Stimulated activated CD8-positive, alpha-beta memory T cell treated with anti-CD3 and anti-CD28 coated beads, Interleukin-4, amount 100 ng/mL, for 48 hours (primary cell): ENCODE measurements at regions not wholly inside any gene's neighbourhood (a gene's known extent, or its start where the extent isn't known, plus 50 kb on each side); places are given as distances from the start of the nearest gene placed in this dataset.

Experiments
- DNase-seq: peaks from one replicate; pipeline ENCODE4 v3.0.0-alpha.2; 2020

DNA sequence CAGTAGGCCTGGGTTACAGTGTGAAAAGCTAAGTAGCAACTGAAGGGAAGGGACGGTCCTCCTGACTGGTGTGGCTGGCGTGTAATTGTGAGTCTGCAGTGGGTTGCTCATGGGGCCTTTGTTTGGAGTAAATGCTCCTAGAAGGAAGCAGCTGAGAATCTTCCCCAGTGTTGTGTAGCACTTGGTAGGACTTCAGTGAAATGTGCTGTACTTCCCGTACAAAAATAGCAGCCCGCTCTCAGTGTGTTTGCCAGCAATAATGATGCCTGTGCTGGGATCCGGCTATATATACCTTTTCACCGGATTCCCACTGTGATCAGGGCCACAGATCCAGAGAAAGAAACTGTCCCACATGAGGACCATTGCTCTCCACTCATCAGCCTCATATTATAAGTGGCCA lies 175.7 kb upstream of the NTM start:
- no peak for DNase-seq

DNA sequence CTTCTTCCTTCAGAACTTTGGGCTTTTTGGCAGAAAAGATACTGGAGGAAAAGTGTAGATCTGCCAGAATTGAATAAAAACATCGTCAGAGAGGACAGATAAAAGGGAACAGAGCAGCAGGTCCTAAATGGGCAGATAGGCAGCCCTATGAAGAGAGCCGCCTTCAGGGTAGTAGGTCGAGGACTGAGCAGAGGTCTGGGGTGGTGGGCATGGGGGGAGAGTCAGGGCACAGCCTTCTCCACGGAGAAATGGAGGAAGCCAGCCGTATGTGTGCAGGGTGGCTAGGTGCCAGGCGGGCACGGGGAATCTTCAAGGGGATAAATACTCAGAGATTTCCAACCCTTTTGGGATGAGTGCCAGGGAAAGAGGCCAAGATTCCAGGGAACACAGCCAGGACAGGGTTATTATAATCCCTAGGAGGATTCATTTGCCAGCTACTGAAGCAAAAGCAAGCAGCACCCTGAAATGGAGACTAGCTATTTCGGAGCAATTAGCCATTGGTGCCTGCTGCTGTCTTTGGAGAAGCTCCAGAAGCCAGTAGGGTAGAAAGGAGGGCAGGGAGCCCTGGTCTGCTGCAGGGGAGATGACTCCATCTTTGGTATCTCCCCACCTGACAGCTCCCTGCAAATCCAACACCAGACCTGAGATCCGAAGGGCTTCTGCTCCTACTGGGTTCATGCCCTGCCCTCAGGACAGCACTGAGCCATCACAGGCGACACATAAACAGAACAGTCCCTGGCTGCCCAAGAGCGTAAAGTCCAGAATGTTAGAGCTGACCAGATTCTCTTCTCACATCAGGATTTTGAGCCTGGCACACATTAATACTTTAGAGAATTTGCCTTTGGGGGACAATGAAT lies 174.5 kb upstream of the NTM start:
- no peak for DNase-seq

DNA sequence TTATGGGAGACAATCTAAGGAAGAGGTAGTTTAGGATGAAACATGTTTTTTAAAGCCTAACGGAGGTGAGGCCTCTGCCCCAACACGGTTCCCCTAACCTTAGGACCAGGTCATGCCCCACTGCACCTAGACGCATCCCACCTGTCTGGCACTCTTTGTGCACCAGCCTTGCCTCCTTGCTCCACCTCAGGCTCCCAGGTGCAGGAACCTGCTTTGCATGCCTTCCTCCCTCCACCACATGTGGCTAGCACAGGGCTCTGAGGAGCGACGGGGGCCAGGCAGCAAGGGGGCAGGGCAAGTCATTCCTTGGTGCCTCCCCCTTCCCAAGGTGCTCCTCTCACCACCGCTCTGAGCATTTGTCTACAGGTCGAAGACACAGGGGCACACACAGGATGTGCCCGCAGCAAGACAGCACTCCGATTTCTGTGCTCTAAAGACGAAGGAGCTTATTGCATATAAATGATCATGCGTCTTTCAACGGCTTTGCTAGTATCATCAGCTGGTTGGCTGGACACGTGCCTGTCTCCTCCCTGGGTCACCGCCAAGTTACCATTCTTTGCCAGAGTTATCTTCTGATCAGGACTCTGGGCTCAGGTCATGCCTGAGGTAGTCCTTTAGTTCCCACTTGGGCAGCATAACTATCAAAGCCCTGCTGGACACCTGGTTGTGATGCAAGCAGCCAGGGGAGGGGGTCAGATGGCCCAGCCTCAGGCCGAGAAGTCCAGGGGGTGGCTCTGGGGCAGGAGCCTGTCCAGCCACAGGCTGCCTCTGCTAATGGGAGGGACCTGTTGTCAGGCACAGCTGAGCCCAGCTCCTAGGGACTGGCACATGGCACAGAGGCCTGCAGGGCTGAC lies 172.0 kb upstream of the NTM start:
- no peak for DNase-seq

DNA sequence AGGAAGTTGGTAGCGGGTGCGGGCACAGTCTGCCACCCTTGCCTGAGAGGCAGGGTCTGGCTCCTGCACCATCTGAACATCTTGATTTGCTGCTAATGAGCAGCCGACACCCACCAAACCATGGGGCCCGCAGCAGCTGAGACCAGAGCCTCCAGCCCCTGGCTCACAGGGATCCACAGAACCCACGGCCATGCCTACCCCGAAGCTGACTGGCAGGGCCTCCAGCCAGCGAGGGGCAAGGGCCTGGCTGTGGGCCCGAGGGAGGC lies 171.5 kb upstream of the NTM start:
- no peak for DNase-seq

DNA sequence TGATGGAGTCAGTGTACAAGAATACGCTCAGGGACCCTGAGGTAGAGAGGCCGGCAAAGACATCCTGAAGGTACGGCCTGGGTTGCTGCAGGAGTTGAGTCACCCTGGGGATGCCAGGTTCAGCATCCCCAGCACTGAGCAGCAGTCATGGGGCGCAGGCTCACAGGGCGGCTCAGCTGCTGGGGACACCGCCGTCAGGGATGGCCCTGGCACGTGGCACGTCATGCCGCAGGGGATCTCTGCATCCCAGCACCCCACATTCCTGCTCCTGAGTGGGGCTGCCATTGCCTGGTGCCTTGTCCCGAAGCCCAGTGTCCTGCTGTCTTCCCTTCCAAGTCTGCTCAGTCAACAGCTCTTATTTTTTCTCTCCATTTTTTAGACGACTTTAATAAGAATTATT lies 168.7 kb upstream of the NTM start:
- no peak for DNase-seq

DNA sequence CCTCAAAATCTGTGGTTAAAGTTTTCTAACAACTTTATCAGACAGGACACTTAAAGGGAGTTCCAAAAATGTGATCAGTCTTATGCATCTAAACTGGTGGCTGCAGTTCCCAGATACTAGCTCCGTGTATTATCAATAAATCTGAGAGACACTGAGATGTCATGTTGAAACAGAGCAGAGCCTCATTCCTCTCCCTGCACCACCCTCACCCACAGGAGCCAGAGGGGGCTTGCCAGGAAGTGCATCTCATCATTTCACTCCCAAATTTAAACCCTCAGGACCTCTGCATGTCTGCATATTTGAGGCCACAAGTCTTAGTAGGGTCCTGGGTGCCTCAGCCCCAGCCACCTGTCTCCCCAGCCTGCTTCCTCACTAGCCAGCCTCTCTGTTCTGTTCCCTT lies 167.4 kb upstream of the NTM start:
- DNase-seq, result no peak

DNA sequence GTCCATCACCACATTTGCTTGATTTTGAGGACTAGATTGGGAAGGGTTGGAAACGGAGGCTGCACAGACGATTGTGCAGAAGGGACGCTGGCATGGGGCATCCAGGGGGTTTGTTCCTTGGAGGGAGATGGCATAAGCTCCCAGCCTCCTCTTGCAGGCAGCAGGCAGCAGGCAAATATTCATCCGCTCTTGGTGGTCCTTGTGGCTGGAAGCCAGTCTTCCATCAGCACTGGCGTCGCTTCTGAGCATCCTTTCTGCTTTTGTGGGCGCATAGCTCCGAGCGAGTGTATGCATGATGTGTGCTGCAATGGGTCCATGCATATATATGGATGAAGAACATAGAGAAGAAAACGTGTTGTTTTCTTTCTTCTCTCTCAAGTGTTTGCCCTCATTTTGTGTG lies 166.1 kb upstream of the NTM start:
- DNase-seq, result no peak

DNA sequence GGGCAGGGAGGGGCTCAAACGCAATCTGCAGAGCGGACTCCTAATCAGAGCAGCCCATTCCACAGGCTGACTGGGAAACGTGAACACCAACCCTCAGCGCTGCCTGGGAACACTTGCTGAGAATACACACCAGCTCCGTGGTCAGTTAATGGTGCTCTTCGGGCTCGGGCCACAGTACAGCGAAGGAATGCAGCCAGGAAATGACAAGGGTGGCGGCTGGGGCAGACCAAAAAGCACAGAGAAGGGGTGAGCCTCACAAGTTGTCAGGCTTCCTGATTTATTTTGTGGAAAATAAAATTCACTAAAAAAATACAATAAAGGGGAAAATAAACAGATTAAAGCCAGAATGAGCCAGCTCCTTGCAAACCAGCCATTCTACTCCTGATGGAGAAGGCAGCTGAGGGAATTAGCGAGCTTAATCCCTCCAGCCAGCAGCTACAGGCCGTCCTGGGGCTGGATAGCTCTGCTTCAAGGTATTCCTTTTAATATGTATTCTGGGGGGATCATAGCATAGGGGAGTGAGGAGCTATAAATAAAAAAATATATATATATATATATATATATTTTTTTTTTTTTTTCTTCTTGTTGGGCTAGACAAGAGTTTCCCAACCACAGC lies 165.5 kb upstream of the NTM start:
- no peak for DNase-seq

DNA sequence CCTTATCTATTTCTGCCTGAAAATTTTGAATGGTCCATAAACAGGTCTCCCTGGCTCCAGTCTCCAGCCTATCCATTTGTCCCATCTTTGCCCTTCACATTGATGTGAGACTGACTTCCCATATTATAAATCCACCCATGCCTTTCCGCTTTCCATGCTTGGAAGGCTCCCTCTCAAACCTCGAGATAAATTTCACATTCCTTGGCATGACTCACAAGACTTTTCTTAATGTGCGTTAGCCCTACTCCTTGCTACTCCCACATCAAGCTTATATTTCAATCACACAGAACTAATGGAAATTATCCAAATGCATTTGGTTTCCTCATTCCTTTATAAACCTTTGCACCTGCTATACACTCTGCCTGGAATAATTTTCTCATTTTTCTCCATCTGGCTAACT lies 163.7 kb upstream of the NTM start:
- DNase-seq, result no peak

DNA sequence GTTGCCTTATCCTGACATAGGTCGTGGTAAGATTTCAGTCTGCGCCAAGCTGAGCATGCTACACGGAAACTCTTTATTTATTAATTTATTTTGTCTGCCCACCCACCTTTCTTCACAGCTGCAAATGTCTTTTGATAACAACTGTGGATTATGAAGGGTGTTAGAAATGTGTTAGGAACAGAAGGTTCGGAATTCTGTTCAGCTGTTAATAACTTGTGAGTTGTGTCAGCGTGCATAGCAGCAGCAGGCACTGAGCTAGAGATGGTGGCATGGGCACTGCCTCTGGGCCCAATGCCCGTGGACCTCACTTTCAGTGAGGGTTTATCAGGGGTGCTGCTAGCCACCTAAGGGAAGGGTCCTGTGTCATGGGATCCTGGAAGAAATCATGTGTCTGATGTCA lies 162.5 kb upstream of the NTM start:
- no peak for DNase-seq

DNA sequence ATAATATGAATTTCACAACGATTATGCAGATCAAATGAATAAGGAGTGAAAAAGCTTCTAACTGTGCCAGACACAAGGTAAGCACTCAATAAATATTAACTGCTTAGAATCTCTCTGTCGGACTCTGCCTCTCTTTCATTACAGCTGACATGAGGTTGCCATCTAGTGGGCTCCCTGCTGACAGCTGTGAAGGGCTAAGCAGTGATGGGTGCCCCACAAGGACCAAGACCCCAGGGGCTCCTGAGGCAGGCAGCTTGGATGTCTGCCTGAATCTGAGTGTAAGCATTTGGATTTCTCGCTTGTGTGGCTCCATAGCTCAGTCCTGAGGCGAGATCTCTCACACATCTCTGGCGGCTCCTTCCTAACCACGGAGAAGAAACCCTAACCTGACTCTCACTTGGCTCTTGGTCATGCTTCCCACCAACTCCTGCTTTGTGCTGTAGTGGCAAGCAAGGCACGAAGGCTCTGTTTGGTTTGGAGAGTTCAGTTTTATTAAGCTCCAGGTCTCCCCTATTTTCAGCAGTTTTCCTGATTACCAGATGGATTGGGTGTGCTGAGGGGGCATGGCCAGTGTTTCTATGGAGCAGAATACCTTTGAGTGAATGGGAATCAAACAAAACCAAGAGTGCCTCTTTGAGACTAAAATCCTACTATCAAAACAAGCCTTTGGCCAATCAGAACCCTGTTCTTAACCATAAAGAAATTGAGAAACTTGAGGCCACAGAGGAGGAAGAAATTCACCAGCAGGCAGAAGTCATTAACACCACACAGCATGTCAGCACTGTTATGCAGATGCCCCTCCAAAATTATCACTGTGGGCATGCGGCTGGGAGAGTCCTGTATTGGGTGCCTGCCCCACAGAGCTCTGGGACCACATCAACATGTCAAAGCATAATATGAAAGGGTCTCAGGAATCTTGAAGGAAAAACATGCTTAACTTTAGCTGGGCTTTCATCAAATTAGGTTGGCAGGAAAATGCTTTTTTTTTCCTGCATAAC lies 152.8 kb upstream of the NTM start:
- DNase-seq, result no peak

DNA sequence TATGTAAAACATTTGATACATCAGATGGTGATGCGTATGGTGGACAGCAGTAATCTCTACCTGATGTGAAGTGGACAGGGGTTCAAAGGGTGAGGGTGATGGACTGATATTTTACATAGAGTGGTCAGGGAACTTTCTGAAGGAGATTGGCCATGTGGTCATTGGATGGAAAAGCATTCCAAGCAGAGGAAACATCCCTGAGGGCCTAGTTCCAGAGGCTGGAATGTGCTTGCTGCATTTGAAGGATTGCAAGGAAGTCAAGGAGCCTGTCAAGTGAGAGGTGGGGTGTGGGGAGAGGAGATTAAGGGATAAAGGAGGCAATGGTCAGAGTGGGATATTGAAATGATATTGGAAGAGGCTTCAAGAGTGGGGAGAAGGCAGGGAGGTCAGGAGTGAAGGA lies 151.9 kb upstream of the NTM start:
- DNase-seq, result no peak

DNA sequence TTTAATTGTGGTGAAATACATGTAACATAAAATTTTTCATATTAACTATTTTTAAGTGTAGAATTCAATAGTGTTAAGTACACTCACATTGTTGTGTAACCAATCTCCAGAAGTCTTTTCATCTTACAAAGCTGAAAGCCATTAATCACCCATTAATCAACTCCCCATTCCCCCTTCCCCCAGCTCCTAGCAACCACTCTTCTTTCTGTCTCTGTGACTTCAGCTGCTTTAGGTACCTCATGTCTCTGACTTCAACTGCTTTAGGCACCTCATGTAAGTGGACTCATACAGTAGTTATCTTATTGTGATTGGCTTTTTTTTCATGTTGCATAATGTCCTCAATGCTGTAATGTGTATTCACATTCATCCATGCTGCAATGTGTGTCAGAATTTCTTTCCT lies 150.8 kb upstream of the NTM start:
- DNase-seq, result no peak

DNA sequence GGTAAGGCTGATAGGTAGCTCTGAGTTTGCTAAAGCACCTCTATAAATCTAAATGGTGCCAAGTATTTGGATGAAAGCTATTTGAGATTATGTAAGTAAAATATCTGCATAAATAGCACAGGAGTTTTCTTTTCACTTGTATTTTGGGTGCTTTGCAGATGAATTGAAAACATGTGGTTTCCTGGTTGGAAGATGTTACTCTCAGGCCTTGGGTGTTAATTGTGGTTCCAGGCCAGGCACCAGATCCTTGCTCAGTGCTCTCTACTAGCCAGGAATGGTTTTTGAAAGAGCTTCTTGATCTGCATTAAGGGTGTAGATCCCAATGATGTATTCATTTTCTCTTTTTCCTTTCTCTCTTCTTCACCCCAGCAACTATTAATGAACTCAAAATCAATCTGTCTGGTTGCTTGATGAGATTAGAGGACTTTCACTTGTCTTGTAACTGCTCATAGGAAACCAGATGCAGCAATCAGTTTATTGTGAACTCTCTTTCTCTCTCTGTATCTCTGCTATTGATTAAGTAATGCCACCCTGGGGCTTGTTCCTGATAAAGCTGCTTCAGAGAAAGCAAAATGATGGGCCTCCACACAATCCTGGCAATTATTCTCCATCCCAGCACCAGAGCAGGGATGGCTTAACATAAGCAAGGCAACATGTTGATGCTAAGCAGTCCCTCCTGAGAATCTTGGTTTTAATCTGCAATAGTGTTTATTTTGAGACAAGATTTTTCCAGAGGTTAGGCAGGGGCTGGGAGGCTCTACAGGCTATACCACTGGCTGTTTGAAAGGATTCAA lies 147.0 kb upstream of the NTM start:
- DNase-seq, result no peak

DNA sequence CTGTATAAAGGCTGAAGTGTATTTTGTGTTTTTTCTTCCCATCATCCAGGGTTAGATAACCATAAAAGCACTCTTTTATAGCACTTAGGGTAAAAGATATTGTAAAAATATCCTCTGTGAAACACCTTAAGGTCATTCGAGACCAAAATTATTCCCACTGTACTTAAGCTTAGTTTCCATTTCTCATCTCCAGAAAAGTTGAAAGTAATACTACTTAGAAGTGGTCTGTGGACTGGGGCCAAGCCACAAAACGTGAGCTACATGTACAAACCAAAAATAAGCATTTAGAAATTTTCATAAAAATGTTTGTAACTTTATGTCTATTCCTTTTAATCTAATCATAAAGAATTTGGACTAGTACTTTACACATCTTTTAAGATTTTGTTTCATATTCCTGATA lies 142.0 kb upstream of the NTM start:
- no peak for DNase-seq

DNA sequence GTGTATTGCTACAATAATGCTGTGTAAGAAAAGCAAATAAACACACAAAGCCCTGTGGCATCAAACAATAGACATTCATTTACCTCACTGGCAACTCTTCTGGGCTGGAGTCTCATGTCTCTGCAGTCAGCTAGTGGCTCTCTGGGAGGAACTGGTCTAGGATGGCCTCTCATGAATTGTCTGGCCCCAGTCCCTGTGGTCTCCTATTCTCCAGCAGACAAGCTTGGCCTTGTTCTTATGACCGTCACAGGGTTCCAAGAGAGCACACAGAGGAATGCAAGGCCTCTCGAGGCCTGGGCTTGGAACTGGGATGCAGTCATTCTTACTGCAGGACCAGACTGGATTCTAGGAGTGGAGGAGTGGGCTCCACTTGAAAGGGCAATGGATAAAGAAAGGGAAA lies 141.2 kb upstream of the NTM start:
- no peak for DNase-seq

DNA sequence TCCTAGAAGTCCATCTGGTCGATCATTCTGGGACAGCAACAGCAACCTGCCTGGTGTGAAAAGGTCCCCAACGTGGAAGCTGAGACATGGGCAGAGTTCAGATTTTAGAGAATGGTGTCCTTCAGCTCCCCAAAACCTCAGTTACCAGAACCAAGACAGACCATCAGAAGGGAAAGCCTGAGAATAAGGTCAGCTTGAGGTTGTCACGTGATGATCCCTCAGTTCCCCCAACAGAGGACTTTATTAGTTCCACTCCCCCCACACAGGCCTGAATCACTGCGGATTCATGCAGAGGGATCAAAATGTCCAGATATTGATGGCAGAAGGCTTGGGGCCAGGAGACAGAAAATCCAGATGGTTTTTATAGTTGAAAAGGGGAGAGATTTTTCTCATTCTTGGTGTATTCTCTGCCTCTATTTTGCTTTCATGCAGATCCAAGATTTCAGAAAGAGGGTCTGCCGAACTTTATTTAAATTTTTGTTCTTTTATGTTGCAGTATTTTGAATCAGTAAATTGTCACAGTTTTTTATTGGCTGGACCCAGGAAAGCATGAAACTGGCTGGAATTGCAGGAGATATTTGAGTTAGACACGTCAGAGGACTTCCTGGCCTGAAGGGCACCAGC lies 139.0 kb upstream of the NTM start:
- DNase-seq, result no peak

DNA sequence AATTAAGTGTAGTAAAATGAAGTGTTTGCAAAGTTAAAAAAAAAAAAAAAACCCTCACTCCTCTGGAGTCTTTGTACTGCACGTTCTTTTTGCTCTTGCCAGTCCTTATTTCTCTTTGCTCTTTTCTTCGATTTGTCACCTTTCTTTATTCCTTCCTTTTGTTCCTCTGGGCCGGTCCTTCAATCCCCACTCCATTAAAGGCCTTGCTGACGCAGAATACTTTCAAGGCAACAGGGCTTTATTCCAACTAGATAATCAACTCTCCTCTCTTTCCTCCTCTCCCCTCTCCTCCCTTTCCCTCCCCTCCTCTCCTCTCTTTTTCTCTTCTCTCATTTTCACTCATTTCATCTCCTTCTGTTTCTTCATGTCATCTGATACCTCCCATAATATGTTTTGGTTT lies 138.2 kb upstream of the NTM start:
- DNase-seq, result no peak

DNA sequence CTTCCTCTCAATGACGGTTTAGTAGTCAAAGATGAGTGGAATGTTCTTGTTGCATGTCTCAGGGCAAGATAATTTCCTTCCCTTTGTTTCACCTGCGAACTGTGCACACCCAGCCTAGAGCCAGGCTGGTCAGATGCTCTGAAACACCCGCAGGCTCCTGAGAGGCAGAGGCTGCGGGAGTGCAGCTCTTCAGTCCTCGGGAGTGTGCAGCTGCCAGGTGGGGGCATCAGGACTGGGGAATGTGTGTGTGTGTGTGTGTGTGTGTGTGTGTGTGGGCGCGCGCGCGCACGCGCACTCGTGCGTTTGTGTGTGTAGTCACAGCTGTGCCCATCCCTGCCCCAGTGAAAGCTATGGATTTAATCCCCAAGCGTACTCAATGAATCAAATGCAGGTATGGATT lies 136.2 kb upstream of the NTM start:
- DNase-seq, result no peak

DNA sequence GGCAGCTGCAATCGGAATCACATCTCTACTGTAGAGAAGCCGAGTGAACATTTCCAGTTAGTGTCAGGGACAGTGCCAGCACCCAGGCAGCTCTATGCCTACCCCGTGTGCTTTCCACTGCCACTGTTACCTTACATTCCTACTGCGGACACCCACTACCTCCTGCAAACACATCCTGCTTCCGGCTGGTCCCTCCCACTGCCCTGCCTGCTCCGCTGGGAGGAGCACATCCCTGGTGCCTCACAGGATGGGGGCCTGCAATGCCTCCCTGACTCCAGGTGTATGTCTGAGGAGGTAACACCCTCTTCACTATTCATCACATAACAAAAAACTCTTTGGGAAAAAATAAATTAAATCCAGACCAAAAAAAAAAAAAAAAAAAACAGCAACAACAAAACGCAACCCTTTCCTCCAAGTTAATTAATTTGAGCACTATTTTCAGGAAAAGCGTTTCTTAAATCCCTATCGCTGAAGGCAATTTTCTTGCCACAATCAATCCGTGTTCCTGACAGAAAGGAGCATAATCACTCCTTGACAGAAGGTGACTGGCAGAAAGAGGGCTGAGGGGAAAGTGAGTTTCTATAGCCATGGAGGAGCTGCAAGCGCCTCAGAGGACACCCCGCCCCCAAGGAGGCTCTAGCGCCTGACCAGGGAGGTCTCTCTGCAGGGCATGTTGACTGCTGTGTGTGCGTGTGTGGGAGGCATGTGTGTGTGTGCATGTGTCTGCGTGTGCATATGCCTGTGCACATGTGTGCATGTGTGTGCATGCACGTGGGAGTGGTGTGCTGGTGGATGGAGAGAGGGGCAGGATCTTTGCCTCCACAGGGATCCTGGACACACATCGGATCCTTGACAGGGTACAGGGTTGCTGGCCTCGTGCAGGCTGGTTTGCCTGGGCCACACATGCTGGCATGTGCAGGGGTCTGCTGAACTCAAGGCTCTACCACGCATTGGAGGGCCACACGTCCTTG lies 134.8 kb upstream of the NTM start:
- no peak for DNase-seq
